GM12875 (cell line): ENCODE measurements at regions not wholly inside any gene's neighbourhood (a gene's known extent, or its start where the extent isn't known, plus 50 kb on each side); places are given as distances from the start of the nearest gene placed in this dataset.

Experiments
- H3K4me3 ChIP-seq: one replicate; pipeline ENCODE4 v1.5.1; 2011; ENCODE audit warnings: low read depth, low read length, control low read depth
- TF ChIP-seq, protein P1 (sequence below): IDR thresholded peaks from 2 replicates; pipeline ENCODE4 v1.5.1; 2011; ENCODE audit warnings: low read depth, mild to moderate bottlenecking, control low read depth, inconsistent platforms, low read length, moderate library complexity, borderline replicate concordance; ENCODE audit not compliant: insufficient read depth

DNA sequence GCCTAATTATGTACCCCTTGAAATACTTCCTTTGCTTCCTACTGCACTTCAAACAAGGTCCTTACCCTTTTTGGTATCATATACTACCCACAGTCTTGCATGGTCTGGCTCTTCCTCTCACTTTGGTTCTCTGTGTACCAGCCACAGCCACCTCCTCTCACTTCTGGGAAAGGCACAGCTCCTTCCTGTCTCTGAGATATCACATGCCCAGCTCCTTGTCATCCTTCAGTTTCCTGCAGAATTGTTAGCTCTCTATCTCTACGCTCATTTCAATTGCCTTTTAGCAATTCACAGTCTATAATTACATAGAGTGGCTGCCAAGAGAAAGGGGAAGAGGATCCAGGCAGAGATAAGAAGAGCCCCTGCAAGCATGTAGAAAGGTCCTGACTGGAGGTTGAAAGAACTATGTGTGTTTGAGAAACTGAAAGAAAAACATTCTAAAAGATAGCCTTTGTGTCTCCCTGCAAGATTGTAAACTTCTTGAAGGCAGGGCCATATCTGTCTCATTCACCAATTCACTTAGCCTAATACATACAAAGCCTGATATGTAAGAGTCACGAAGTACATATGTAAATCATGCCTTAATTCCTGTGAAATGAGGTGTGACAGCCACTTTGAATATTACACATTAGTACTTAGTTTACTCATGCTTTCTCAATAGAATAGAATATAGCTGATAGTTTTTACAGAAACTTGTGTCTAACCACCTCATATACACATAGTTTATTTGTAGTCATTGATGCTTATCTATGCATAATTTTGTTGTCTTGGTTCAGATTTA lies 933.1 kb downstream of the DIAPH3 start:
- TF ChIP-seq, protein P1, sequence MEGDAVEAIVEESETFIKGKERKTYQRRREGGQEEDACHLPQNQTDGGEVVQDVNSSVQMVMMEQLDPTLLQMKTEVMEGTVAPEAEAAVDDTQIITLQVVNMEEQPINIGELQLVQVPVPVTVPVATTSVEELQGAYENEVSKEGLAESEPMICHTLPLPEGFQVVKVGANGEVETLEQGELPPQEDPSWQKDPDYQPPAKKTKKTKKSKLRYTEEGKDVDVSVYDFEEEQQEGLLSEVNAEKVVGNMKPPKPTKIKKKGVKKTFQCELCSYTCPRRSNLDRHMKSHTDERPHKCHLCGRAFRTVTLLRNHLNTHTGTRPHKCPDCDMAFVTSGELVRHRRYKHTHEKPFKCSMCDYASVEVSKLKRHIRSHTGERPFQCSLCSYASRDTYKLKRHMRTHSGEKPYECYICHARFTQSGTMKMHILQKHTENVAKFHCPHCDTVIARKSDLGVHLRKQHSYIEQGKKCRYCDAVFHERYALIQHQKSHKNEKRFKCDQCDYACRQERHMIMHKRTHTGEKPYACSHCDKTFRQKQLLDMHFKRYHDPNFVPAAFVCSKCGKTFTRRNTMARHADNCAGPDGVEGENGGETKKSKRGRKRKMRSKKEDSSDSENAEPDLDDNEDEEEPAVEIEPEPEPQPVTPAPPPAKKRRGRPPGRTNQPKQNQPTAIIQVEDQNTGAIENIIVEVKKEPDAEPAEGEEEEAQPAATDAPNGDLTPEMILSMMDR = no peak
- no peak overlapping the region for H3K4me3 ChIP-seq

DNA sequence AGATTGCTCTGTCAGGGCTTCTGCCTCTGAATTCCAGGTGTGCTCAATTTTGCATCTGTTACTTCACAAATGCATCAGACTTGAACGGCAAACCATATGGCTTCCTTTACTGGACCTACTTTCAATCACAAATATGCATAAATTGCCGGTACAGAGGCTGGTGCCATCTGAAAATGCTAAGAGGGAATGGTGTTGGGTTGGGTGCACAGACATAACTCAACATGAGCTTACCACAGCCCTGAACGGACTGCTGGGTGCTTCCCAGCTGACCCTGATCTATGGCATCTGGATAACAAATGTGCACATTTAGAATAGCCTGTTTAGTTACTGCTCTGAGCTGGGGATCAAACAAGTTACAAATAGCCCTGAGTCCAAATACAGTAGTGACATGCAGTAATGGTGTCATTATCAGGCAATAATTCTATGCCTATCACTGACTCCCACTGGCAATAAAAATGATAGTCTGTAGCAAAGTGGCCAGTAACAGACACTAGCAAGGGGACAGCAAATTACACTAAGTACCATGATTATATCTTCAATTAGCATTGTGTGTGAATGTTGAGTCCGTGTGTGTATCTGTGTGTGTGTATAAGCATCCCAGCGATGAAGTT lies 927.3 kb downstream of the DIAPH3 start:
- H3K4me3 ChIP-seq = no peak overlapping the region
- TF ChIP-seq, protein P1 = no peak

DNA sequence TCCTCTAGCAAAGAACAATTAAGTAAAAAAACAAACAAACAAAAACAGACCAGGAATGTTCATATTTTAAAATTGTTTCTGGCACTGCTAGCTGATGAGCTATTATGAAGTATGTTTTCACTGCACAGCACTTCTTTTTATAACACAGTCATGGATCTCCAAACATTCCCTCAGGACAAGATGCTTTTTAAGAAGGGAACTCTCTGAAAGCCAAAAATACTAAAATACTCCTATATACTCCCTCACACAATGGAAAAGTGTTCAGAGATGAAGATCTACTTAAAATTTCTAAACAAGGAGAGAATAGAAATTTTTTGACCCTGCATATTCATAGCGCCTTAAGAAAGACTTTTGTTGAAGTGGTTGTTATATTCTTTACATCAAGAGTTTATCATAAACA lies 926.8 kb downstream of the DIAPH3 start:
- no peak overlapping the region for H3K4me3 ChIP-seq
- TF ChIP-seq, protein P1 = no peak

DNA sequence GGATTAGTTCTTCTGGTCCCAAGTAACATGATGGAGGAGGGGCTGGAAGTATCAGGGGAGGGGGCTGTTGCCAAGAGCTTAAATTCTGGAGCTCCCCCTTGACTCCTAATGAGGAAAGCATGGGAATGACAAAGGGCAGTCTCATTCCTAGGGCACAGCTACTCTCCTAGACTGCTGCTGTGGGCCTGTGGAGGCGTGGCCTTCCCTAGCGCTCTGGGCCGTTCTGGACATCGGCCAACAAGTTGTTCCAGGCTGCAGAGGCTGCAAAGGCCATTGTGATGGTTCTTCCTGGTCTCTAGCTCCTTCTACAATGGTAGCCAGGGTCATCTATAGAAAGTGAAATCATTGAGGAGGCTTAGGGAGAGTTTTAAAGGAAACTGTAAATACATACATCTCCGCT lies 916.6 kb downstream of the DIAPH3 start:
- TF ChIP-seq, protein P1 = no peak

DNA sequence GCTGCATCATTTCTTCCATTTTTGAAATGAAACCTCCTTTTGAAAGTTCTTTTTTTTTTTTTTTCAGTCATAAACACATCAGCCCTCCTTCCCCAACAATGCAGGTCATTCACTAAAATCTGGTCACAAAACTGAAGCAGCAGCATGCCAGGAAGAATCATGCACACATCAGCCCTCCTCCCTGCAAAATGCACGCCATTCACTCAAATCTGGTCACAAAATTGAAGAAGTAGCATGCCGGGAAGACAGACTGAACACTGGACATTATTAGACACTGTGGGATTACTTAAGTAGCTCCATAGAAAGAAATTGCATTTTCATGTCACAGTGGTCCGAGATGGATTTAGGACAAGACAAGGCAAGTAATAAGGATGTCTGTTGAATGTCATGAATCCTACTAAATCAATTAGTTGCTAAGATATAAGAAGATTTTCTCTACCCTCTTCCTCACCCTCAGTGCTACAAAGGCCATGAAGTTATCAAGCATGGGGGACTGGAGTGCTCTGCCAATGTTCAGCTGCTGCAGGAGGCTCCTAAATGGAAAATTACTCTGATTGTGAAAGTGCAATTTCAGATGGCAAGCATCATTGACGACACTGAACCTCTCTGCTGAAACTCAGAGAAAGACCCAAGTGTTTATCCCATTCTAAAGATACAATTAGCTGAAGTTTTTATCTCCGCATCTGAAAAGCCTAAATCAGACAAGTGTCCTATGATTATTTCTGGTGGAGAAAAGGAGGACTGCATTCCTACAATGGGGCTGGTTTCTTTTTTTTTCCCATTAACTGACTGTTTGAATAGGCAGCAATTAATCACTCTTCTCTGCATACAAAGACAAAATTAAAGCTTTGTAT lies 913.2 kb downstream of the DIAPH3 start:
- H3K4me3 ChIP-seq = no peak overlapping the region
- TF ChIP-seq, protein P1 = no peak

More for the DNA sequence above, 916.6 kb downstream of the DIAPH3 start:
- no peak overlapping the region for H3K4me3 ChIP-seq

DNA sequence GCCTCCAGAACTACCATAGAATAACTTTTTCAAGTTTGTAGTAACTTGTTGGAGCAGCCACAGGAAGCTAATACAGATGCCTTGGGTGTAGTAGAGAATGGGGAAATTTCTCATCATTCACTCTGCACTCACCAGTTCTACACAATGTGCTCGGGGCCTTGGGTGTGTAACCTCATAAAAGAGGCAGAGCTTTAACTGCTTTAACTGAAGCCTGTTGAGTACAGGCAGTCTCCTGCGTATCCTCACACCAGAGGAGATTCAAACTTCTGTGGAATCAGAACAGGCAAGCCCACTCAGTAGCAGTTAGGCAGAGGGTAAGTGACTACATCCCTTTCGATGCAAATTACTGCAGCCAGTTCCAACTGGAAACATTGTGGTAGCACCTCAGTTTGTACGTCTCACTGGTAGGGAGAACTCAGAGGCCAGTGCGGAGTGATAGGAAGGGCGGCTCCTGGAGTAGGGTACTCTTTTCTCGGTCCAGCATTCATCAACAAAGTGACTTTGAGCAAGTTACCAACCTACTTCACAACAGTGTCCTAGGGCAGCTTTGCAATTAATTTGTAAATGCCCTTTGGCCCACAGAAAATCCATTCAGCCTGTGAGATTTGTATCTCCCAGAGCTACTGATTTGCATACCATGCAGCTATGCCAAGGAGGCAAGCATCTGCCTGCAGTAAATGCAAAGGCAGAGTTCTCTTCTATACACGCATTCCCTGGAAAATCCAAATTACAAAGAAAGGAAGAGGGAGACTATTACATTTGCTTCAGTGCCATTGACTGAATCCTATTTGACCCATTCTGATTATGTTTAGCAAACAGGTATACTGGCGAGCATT lies 904.3 kb downstream of the DIAPH3 start:
- no peak overlapping the region for H3K4me3 ChIP-seq
- TF ChIP-seq, protein P1 = no peak
